Tongue (tissue), 1 donor: ENCODE measurements at regions not wholly inside any gene's neighbourhood (a gene's known extent, or its start where the extent isn't known, plus 50 kb on each side); places are given as distances from the start of the nearest gene placed in this dataset.
A peak's percentile ranks its signal among the peaks of the same experiment; 100 is the strongest.

ENCODE experiments used
- DNase-seq: peaks from one replicate; pipeline ENCODE4 v3.0.0-alpha.2; 2015

GRCh38 chr20:50286174-50286511 is 95.5 kb downstream of the CEBPB start:
- no peak for DNase-seq

- DNase-seq, result peak; percentile 82
Measured at GRCh38 chr20:50286609-50287008, 96.0 kb downstream of the CEBPB start.

GRCh38 chr20:50287512-50287911 is 96.9 kb downstream of the CEBPB start:
- no peak for DNase-seq

- no peak for DNase-seq
Measured at GRCh38 chr20:50288128-50288623, 97.5 kb downstream of the CEBPB start.

GRCh38 chr20:50289581-50289980 is 99.0 kb downstream of the CEBPB start:
- DNase-seq, result no peak

- no peak for DNase-seq
Measured at GRCh38 chr20:50290112-50290511, 99.5 kb downstream of the CEBPB start.

- no peak for DNase-seq
Measured at GRCh38 chr20:50290808-50291207, 100.2 kb downstream of the CEBPB start.

GRCh38 chr20:50291254-50292078 is 100.8 kb downstream of the CEBPB start:
- DNase-seq, result no peak

GRCh38 chr20:50292079-50292590 is 101.5 kb downstream of the CEBPB start:
- no peak for DNase-seq

- peak; percentile 63 for DNase-seq
Measured at GRCh38 chr20:50292591-50293283, 102.1 kb downstream of the CEBPB start.

GRCh38 chr20:50293284-50294139 is 102.9 kb downstream of the CEBPB start:
- no peak for DNase-seq

GRCh38 chr20:50294164-50295088 is 103.8 kb downstream of the CEBPB start:
- no peak for DNase-seq

- DNase-seq, result no peak
Measured at GRCh38 chr20:50295345-50295744, 104.7 kb downstream of the CEBPB start.

- no peak for DNase-seq
Measured at GRCh38 chr20:50295762-50296449, 105.3 kb downstream of the CEBPB start.

GRCh38 chr20:50296450-50297375 is 106.1 kb downstream of the CEBPB start:
- no peak for DNase-seq

- DNase-seq, result no peak
Measured at GRCh38 chr20:50297498-50298376, 107.1 kb downstream of the CEBPB start.

- no peak for DNase-seq
Measured at GRCh38 chr20:50298554-50299324, 108.1 kb downstream of the CEBPB start.

- no peak for DNase-seq
Measured at GRCh38 chr20:50299325-50299629, 108.6 kb downstream of the CEBPB start.
